ENCODE measurements at regions not wholly inside any gene's neighbourhood (a gene's known extent, or its start where the extent isn't known, plus 50 kb on each side); places are given as distances from the start of the nearest gene placed in this dataset.
"Not testable (repeated sequence)": the region's sequence is repeated elsewhere in the genome, so short reads cannot be mapped to it uniquely, and the experiment has no call there.

GRCh38 chr3:194893121-194893987 lies 207.7 kb downstream of the FAM43A start:
- no peaks in the 10 kb centered on the region for H3K36me3 ChIP-seq (ENCODE audit: insufficient read depth, low read length)
- no peaks in the 10 kb centered on the region; the same call in 1 of the 2 replicates for H3K9me3 ChIP-seq (ENCODE audit: insufficient read depth, low read depth, low read length)
- no peak overlapping the region for H3K9ac ChIP-seq (ENCODE audit: low read depth, low read length, poor library complexity, severe bottlenecking)
- no peaks in the 10 kb centered on the region for H4K20me1 ChIP-seq (ENCODE audit: insufficient read depth, low read length, poor library complexity, severe bottlenecking)
- H3K27me3 ChIP-seq (ENCODE audit: insufficient read depth, low read length, poor library complexity, severe bottlenecking) = no peaks in the 10 kb centered on the region
- no peaks in the 10 kb centered on the region for H3K9me2 ChIP-seq (replicated peaks; ENCODE audit: low read depth, low read length)
- H3F3A ChIP-seq (ENCODE audit: low read depth) = no peaks in the 10 kb centered on the region
- H3K4me3 ChIP-seq (ENCODE audit: low read length, poor library complexity, severe bottlenecking) = no peak overlapping the region
- no peaks in the 10 kb centered on the region for H3K79me2 ChIP-seq (ENCODE audit: insufficient read depth, low read length)
- TF ChIP-seq EZH2phosphoT487 (IDR thresholded peaks at IDR 0.05; ENCODE audit: borderline replicate concordance) = no peak
- no peak for TF ChIP-seq CTCF (conservative IDR thresholded peaks at IDR 0.05; ENCODE audit: low read length)
- no peaks in the 10 kb centered on the region for H3K4me1 ChIP-seq (ENCODE audit: insufficient read depth, low read length, poor library complexity, severe bottlenecking)
- H3K4me2 ChIP-seq (ENCODE audit: low read depth, low read length, poor library complexity, severe bottlenecking) = no peak overlapping the region
- H2AFZ ChIP-seq (ENCODE audit: low read length) = no peak overlapping the region

GRCh38 chr3:194894538-194894937 lies 208.9 kb downstream of the FAM43A start:
- H3K9ac ChIP-seq (ENCODE audit: low read depth, low read length, poor library complexity, severe bottlenecking) = no peak overlapping the region
- H4K20me1 ChIP-seq (ENCODE audit: insufficient read depth, low read length, poor library complexity, severe bottlenecking) = no peaks in the 10 kb centered on the region
- H3K79me2 ChIP-seq (ENCODE audit: insufficient read depth, low read length) = no peaks in the 10 kb centered on the region
- no peaks in the 10 kb centered on the region for H3K36me3 ChIP-seq (ENCODE audit: insufficient read depth, low read length)
- no peaks in the 10 kb centered on the region for H3K9me2 ChIP-seq (replicated peaks; ENCODE audit: low read depth, low read length)
- peaks cover 3% of the 10 kb centered on the region for H3K27me3 ChIP-seq (ENCODE audit: insufficient read depth, low read length, poor library complexity, severe bottlenecking)
- no peak overlapping the region for H3K4me2 ChIP-seq (ENCODE audit: low read depth, low read length, poor library complexity, severe bottlenecking)
- H2AFZ ChIP-seq (ENCODE audit: low read length) = no peak overlapping the region
- H3K9me3 ChIP-seq (ENCODE audit: insufficient read depth, low read depth, low read length) = no peaks in the 10 kb centered on the region; the same call in 1 of the 2 replicates
- H3K4me1 ChIP-seq (ENCODE audit: insufficient read depth, low read length, poor library complexity, severe bottlenecking) = no peaks in the 10 kb centered on the region
- H3K4me3 ChIP-seq (ENCODE audit: low read length, poor library complexity, severe bottlenecking) = no peak overlapping the region
- TF ChIP-seq EZH2phosphoT487 (IDR thresholded peaks at IDR 0.05; ENCODE audit: borderline replicate concordance) (no peak), CTCF (conservative IDR thresholded peaks at IDR 0.05; ENCODE audit: low read length) (no peak)
- no peaks in the 10 kb centered on the region for H3F3A ChIP-seq (ENCODE audit: low read depth)

GRCh38 chr3:194900854-194901522 lies 215.3 kb downstream of the FAM43A start:
- H3K79me2 ChIP-seq (ENCODE audit: insufficient read depth, low read length) = no peaks in the 10 kb centered on the region
- H3K27me3 ChIP-seq (ENCODE audit: insufficient read depth, low read length, poor library complexity, severe bottlenecking) = peaks cover 4% of the 10 kb centered on the region
- no peak overlapping the region for H3K4me3 ChIP-seq (ENCODE audit: low read length, poor library complexity, severe bottlenecking)
- no peak overlapping the region for H3K9ac ChIP-seq (ENCODE audit: low read depth, low read length, poor library complexity, severe bottlenecking)
- H2AFZ ChIP-seq (ENCODE audit: low read length) = no peak overlapping the region
- H3K36me3 ChIP-seq (ENCODE audit: insufficient read depth, low read length) = no peaks in the 10 kb centered on the region
- no peaks in the 10 kb centered on the region for H3K9me2 ChIP-seq (replicated peaks; ENCODE audit: low read depth, low read length)
- H3K4me1 ChIP-seq (ENCODE audit: insufficient read depth, low read length, poor library complexity, severe bottlenecking) = no peaks in the 10 kb centered on the region
- no peaks in the 10 kb centered on the region for H3F3A ChIP-seq (ENCODE audit: low read depth)
- no peaks in the 10 kb centered on the region for H4K20me1 ChIP-seq (ENCODE audit: insufficient read depth, low read length, poor library complexity, severe bottlenecking)
- H3K9me3 ChIP-seq (ENCODE audit: insufficient read depth, low read depth, low read length) = no peaks in the 10 kb centered on the region; the same call in 1 of the 2 replicates
- no peak overlapping the region for H3K4me2 ChIP-seq (ENCODE audit: low read depth, low read length, poor library complexity, severe bottlenecking)
- TF ChIP-seq EZH2phosphoT487 (IDR thresholded peaks at IDR 0.05; ENCODE audit: borderline replicate concordance) = no peak
- no peak for TF ChIP-seq CTCF (conservative IDR thresholded peaks at IDR 0.05; ENCODE audit: low read length)

GRCh38 chr3:194903447-194903846 lies 217.8 kb downstream of the FAM43A start:
- H3F3A ChIP-seq (ENCODE audit: low read depth); H3K9ac ChIP-seq (ENCODE audit: low read depth, low read length, poor library complexity, severe bottlenecking); H3K9me3 ChIP-seq (ENCODE audit: insufficient read depth, low read depth, low read length); H3K4me3 ChIP-seq (ENCODE audit: low read length, poor library complexity, severe bottlenecking); H4K20me1 ChIP-seq (ENCODE audit: insufficient read depth, low read length, poor library complexity, severe bottlenecking); H3K36me3 ChIP-seq (ENCODE audit: insufficient read depth, low read length); H3K4me2 ChIP-seq (ENCODE audit: low read depth, low read length, poor library complexity, severe bottlenecking); H3K79me2 ChIP-seq (ENCODE audit: insufficient read depth, low read length); H3K9me2 ChIP-seq (replicated peaks; ENCODE audit: low read depth, low read length); H3K4me1 ChIP-seq (ENCODE audit: insufficient read depth, low read length, poor library complexity, severe bottlenecking); H2AFZ ChIP-seq (ENCODE audit: low read length); H3K27me3 ChIP-seq (ENCODE audit: insufficient read depth, low read length, poor library complexity, severe bottlenecking): not testable (repeated sequence)

GRCh38 chr3:194904999-194905398 lies 219.3 kb downstream of the FAM43A start:
- not testable (repeated sequence) for H3K36me3 ChIP-seq (ENCODE audit: insufficient read depth, low read length); H4K20me1 ChIP-seq (ENCODE audit: insufficient read depth, low read length, poor library complexity, severe bottlenecking); H3K4me2 ChIP-seq (ENCODE audit: low read depth, low read length, poor library complexity, severe bottlenecking); H3K79me2 ChIP-seq (ENCODE audit: insufficient read depth, low read length); H3K27me3 ChIP-seq (ENCODE audit: insufficient read depth, low read length, poor library complexity, severe bottlenecking); H3K4me1 ChIP-seq (ENCODE audit: insufficient read depth, low read length, poor library complexity, severe bottlenecking); H3K9ac ChIP-seq (ENCODE audit: low read depth, low read length, poor library complexity, severe bottlenecking); H3K9me3 ChIP-seq (ENCODE audit: insufficient read depth, low read depth, low read length); H3K9me2 ChIP-seq (replicated peaks; ENCODE audit: low read depth, low read length); H2AFZ ChIP-seq (ENCODE audit: low read length); H3K4me3 ChIP-seq (ENCODE audit: low read length, poor library complexity, severe bottlenecking); H3F3A ChIP-seq (ENCODE audit: low read depth)

Measured in Loucy (cell line).